Keratinocyte (primary cell): ENCODE measurements at regions not wholly inside any gene's neighbourhood (a gene's known extent, or its start where the extent isn't known, plus 50 kb on each side); places are given as distances from the start of the nearest gene placed in this dataset.

ENCODE experiments used
- DNase-seq: peaks from one replicate; pipeline ENCODE4 v3.0.0-alpha.2; 2011; ENCODE audit warnings: low read depth, missing footprints, low spot score
- FAIRE-seq: peaks from 2 replicates; lab custom pipeline; 2011; peaks lifted over from hg19 to GRCh38; lab: Jason Lieb, UNC
- H2AFZ ChIP-seq: 2 replicates; pipeline ENCODE4 v1.6.0; 2012; ENCODE audit warnings: low read length, control low read depth, inconsistent platforms; ENCODE audit not compliant: control insufficient read depth
- H3K27ac ChIP-seq: 2 replicates; pipeline ENCODE4 v1.5.1; 2011; ENCODE audit warnings: low read length; ENCODE audit not compliant: control insufficient read depth, insufficient read depth
- H3K27me3 ChIP-seq: 3 replicates; pipeline ENCODE4 v1.6.0; 2011; ENCODE audit warnings: low read length; ENCODE audit not compliant: control insufficient read depth, insufficient read depth; ENCODE audit errors: extremely low read depth
- H3K36me3 ChIP-seq, 2 experiments: 2 replicates in 1 of 2; 3 replicates in 1 of 2; pipeline ENCODE4 v1.5.1; 2011; ENCODE audit warnings: low read length in 2 of 2, mild to moderate bottlenecking in 1 of 2; ENCODE audit not compliant: control insufficient read depth in 2 of 2, insufficient read depth in 2 of 2; ENCODE audit errors: extremely low read depth in 1 of 2
- H3K4me1 ChIP-seq: 3 replicates; pipeline ENCODE4 v1.5.1; 2011; ENCODE audit warnings: low read length; ENCODE audit not compliant: control insufficient read depth, insufficient read depth; ENCODE audit errors: extremely low read depth
- H3K4me2 ChIP-seq: 3 replicates; pipeline ENCODE4 v1.6.0; 2011; ENCODE audit warnings: low read depth, low read length; ENCODE audit not compliant: control insufficient read depth, insufficient read depth; ENCODE audit errors: extremely low read depth
- H3K4me3 ChIP-seq, 3 experiments: fragments of 200-600 bp in 1 of 3; sonication (generic) in 1 of 3; 2 replicates in 2 of 3; 3 replicates in 1 of 3; pipeline ENCODE4 v1.5.1; 2011 to 2016; ENCODE audit warnings: low read length in 3 of 3, mild to moderate bottlenecking in 3 of 3, control low read depth in 2 of 3, inconsistent platforms in 1 of 3, low read depth in 1 of 3, mixed read lengths in 1 of 3, mixed run types in 1 of 3, moderate library complexity in 1 of 3; ENCODE audit not compliant: control insufficient read depth in 2 of 3, insufficient read depth in 2 of 3; ENCODE audit errors: extremely low read depth in 1 of 3
- H3K79me2 ChIP-seq: 2 replicates; pipeline ENCODE4 v1.6.0; 2012; ENCODE audit warnings: low read length; ENCODE audit not compliant: control insufficient read depth, insufficient read depth
- H3K9ac ChIP-seq: 3 replicates; pipeline ENCODE4 v1.6.0; 2011; ENCODE audit warnings: low read length; ENCODE audit not compliant: control insufficient read depth, insufficient read depth; ENCODE audit errors: extremely low read depth
- H3K9me1 ChIP-seq: 3 replicates; pipeline ENCODE4 v1.6.0; 2011; ENCODE audit warnings: low read length; ENCODE audit not compliant: control insufficient read depth, insufficient read depth; ENCODE audit errors: extremely low read depth
- H3K9me3 ChIP-seq: 2 replicates; pipeline ENCODE4 v1.5.1; 2012; ENCODE audit warnings: low read depth, low read length; ENCODE audit not compliant: control insufficient read depth
- H4K20me1 ChIP-seq: 3 replicates; pipeline ENCODE4 v1.6.0; 2011; ENCODE audit warnings: low read length; ENCODE audit not compliant: control insufficient read depth, insufficient read depth; ENCODE audit errors: extremely low read depth
- EZH2 ChIP-seq: IDR thresholded peaks from one replicate; pipeline ENCODE4 v1.6.1; 2012; ENCODE audit warnings: inconsistent platforms, mild to moderate bottlenecking, low read length, moderate library complexity
- dilution Hi-C: fragments of 300-500 bp; cut with MboI; formaldehyde crosslinking; loops from one replicate; pipeline ENCODE4 v1.7.0; 2020; ENCODE audit warnings: low sequenced_read_pairs; ENCODE audit not compliant: extremely low pct_ligation_motif_present
- TF ChIP-seq, protein P1 (sequence below), 3 experiments: IDR thresholded peaks in 1 of 3; conservative IDR thresholded peaks in 1 of 3; optimal IDR thresholded peaks in 1 of 3; 2 replicates in 2 of 3; 3 replicates in 1 of 3; pipeline versions ENCODE3 to v1.5.1; 2011; ENCODE audit warnings: low read length in 3 of 3, mild to moderate bottlenecking in 3 of 3, moderate library complexity in 2 of 3, control low read depth in 1 of 3, inconsistent platforms in 1 of 3; ENCODE audit not compliant: insufficient read depth in 2 of 3; ENCODE audit errors: extremely low read depth in 1 of 3

DNA sequence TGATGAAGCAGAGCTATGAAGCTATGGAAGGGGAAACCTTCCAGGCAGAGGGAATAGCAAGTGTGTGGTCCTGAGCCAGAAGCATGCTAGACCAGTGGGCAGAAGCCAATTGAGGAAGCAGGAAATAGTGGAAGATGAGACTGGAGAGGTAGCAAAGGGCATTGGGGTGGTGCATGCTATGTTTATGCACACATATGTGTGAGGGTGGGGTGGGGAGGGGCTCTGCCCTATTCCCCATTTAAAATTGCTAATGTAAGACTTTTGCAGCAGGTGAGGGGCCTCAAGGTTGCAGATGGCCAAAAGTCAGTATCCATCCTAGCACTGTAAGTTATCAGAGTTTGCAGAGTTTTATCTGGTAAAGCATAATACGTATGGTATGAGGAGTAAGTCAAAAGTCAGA, 626.6 kb upstream of the KIRREL3 start:
- no peak overlapping the region for H2AFZ ChIP-seq
- no peak overlapping the region for H3K27ac ChIP-seq
- no peaks in the 10 kb centered on the region for H3K79me2 ChIP-seq
- no peak overlapping the region for H3K4me3 ChIP-seq
- H3K36me3 ChIP-seq = no peaks in the 10 kb centered on the region
- no peaks in the 10 kb centered on the region for H3K27me3 ChIP-seq
- no peak overlapping the region for H3K9ac ChIP-seq
- peaks cover 3% of the 10 kb centered on the region for H3K9me3 ChIP-seq
- no peaks in the 10 kb centered on the region for H3K4me1 ChIP-seq
- dilution Hi-C loops = no loop called here
- H4K20me1 ChIP-seq = no peaks in the 10 kb centered on the region
- no peak overlapping the region for H3K4me2 ChIP-seq
- no peaks in the 10 kb centered on the region for H3K9me1 ChIP-seq
- FAIRE-seq (no peak), DNase-seq (no peak)
- TF ChIP-seq, protein P1, sequence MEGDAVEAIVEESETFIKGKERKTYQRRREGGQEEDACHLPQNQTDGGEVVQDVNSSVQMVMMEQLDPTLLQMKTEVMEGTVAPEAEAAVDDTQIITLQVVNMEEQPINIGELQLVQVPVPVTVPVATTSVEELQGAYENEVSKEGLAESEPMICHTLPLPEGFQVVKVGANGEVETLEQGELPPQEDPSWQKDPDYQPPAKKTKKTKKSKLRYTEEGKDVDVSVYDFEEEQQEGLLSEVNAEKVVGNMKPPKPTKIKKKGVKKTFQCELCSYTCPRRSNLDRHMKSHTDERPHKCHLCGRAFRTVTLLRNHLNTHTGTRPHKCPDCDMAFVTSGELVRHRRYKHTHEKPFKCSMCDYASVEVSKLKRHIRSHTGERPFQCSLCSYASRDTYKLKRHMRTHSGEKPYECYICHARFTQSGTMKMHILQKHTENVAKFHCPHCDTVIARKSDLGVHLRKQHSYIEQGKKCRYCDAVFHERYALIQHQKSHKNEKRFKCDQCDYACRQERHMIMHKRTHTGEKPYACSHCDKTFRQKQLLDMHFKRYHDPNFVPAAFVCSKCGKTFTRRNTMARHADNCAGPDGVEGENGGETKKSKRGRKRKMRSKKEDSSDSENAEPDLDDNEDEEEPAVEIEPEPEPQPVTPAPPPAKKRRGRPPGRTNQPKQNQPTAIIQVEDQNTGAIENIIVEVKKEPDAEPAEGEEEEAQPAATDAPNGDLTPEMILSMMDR (optimal IDR thresholded peaks at IDR 0.05 in 1 of 3, IDR thresholded peaks at IDR 0.05 in 1 of 3, conservative IDR thresholded peaks at IDR 0.05 in 1 of 3; ENCODE audit: extremely low read depth in 1 of 3, insufficient read depth in 2 of 3, low read length in 3 of 3) = no peak
- no peak for TF ChIP-seq EZH2

GRCh38 chr11:127625402-127625801, 624.8 kb upstream of the KIRREL3 start:
- no peaks in the 10 kb centered on the region for H3K4me1 ChIP-seq
- no peak overlapping the region for H2AFZ ChIP-seq
- dilution Hi-C loops = no loop called here
- no peak overlapping the region for H3K4me2 ChIP-seq
- no peak overlapping the region for H3K4me3 ChIP-seq
- no peaks in the 10 kb centered on the region for H3K9me1 ChIP-seq
- H3K36me3 ChIP-seq = no peaks in the 10 kb centered on the region
- FAIRE-seq (no peak), DNase-seq (no peak)
- H3K27ac ChIP-seq = no peak overlapping the region
- no peaks in the 10 kb centered on the region for H4K20me1 ChIP-seq
- H3K9ac ChIP-seq = no peak overlapping the region
- H3K9me3 ChIP-seq = peaks cover 3% of the 10 kb centered on the region
- TF ChIP-seq, protein P1 (optimal IDR thresholded peaks at IDR 0.05 in 1 of 3, IDR thresholded peaks at IDR 0.05 in 1 of 3, conservative IDR thresholded peaks at IDR 0.05 in 1 of 3; ENCODE audit: extremely low read depth in 1 of 3, insufficient read depth in 2 of 3, low read length in 3 of 3) = no peak
- no peak for TF ChIP-seq EZH2
- no peaks in the 10 kb centered on the region for H3K27me3 ChIP-seq
- H3K79me2 ChIP-seq = no peaks in the 10 kb centered on the region
